ENCODE measurements at regions not wholly inside any gene's neighbourhood (a gene's known extent, or its start where the extent isn't known, plus 50 kb on each side); places are given as distances from the start of the nearest gene placed in this dataset.

- TF ChIP-seq HDAC2 (IDR thresholded peaks at IDR 0.05; ENCODE audit: borderline replicate concordance in 1 of 2, low read depth in 2 of 2, low read length in 2 of 2), result no peak
These were observed 199.3 kb downstream of the SH3BP4 start (continued) for GRCh38 chr2:235151152-235151551.
